SH-SY5Y (cell line): ENCODE measurements at regions not wholly inside any gene's neighbourhood (a gene's known extent, or its start where the extent isn't known, plus 50 kb on each side); places are given as distances from the start of the nearest gene placed in this dataset.

Experiments
- GATA2 ChIP-seq: IDR thresholded peaks from 2 replicates; pipeline ENCODE4 v1.6.1; 2011; ENCODE audit warnings: mild to moderate bottlenecking, low read depth, low read length
- GATA3 ChIP-seq: IDR thresholded peaks from 2 replicates; pipeline ENCODE4 v1.6.1; 2011; ENCODE audit warnings: low read depth, mild to moderate bottlenecking, low read length, moderate library complexity

- TF ChIP-seq GATA3 (no peak), GATA2 (no peak)
These were observed 437.1 kb downstream of the SHQ1 start for GRCh38 chr3:72411126-72411525.
